Caco-2 (cell line): ENCODE measurements at regions not wholly inside any gene's neighbourhood (a gene's known extent, or its start where the extent isn't known, plus 50 kb on each side); places are given as distances from the start of the nearest gene placed in this dataset.

ENCODE experiments used
- BruUV-seq: library from RNA; stranded (reverse); fragments of 400-500 nt; replicated peaks from 2 replicates; lab custom pipeline; 2021; lab: Mats Ljungman, UMichigan
- CTCF ChIA-PET: fragments of 300-600 bp; sonication (Branson Sonifier 250); formaldehyde crosslinking; loops from one replicate; lab custom pipeline; 2022; ENCODE audit warnings: antibody characterized with exemption; lab: Charles Lee
- POLR2A ChIA-PET: fragments of 300-600 bp; sonication (Branson Sonifier 250); formaldehyde crosslinking; loops from one replicate; lab custom pipeline; 2022; ENCODE audit warnings: antibody characterized with exemption; lab: Charles Lee
- DNase-seq, 2 experiments: peaks; one replicate each; pipeline versions ENCODE4 v3.0.0 to v3.0.0-alpha.2; 2020 to 2022
- H3K27me3 ChIP-seq: replicated peaks from 2 replicates; pipeline ENCODE4 v1.6.0; 2011; ENCODE audit warnings: low read length; ENCODE audit not compliant: control insufficient read depth, insufficient read depth
- H3K36me3 ChIP-seq: 2 replicates; pipeline ENCODE4 v1.5.1; 2011; ENCODE audit warnings: low read length; ENCODE audit not compliant: control insufficient read depth, insufficient read depth
- H3K4me1 ChIP-seq: fragments of 250-450 bp; sonication (Bioruptor Pico); 2 replicates; pipeline ENCODE4 v1.5.1; 2020; ENCODE audit warnings: mild to moderate bottlenecking
- H3K4me3 ChIP-seq: 2 replicates; pipeline ENCODE4 v1.5.1; 2011; ENCODE audit warnings: low read depth, mild to moderate bottlenecking, control low read depth, low read length
- H3K9me3 ChIP-seq: fragments of 250-450 bp; sonication (Bioruptor Pico); 2 replicates; pipeline ENCODE4 v1.5.1; 2020; ENCODE audit warnings: mild to moderate bottlenecking, moderate library complexity
- H3K27ac Mint-ChIP-seq: one replicate; pipeline ENCODE4 v1.8.0; 2022; ENCODE audit warnings: mixed read lengths; ENCODE audit not compliant: unreplicated experiment
- H3K27me3 Mint-ChIP-seq: one replicate; pipeline ENCODE4 v1.8.0; 2022; ENCODE audit warnings: mixed read lengths; ENCODE audit not compliant: insufficient read depth, unreplicated experiment
- H3K36me3 Mint-ChIP-seq: one replicate; pipeline ENCODE4 v1.8.0; 2022; ENCODE audit warnings: mild to moderate bottlenecking, mixed read lengths; ENCODE audit not compliant: insufficient read depth, unreplicated experiment
- H3K4me1 Mint-ChIP-seq: one replicate; pipeline ENCODE4 v1.8.0; 2022; ENCODE audit warnings: low read depth, mixed read lengths; ENCODE audit not compliant: unreplicated experiment
- H3K4me3 Mint-ChIP-seq: one replicate; pipeline ENCODE4 v1.8.0; 2022; ENCODE audit warnings: mild to moderate bottlenecking, moderate library complexity, mixed read lengths; ENCODE audit not compliant: unreplicated experiment
- H3K9me3 Mint-ChIP-seq: one replicate; pipeline ENCODE4 v1.8.0; 2022; ENCODE audit warnings: mixed read lengths; ENCODE audit not compliant: unreplicated experiment
- intact Hi-C: fragments of 100-400 bp; cut with micrococcal nuclease; formaldehyde crosslinking; loops from one replicate; pipeline ENCODE4 v1.10.0; 2022; ENCODE audit not compliant: unreplicated experiment
- TF ChIP-seq, protein P1 (sequence below), 2 experiments: fragments of 200-600 bp in 1 of 2; IDR thresholded peaks; 1 replicate in 1 of 2; 2 replicates in 1 of 2; pipeline versions ENCODE4 v1.5.1 to v1.8.0; 2011 to 2022; ENCODE audit warnings: antibody characterized with exemption in 1 of 2, control low read depth in 1 of 2, inconsistent platforms in 1 of 2, low read depth in 1 of 2, low read length in 1 of 2, mild to moderate bottlenecking in 1 of 2, moderate library complexity in 1 of 2; ENCODE audit not compliant: insufficient read depth in 1 of 2, severe bottlenecking in 1 of 2, unreplicated experiment in 1 of 2

DNA sequence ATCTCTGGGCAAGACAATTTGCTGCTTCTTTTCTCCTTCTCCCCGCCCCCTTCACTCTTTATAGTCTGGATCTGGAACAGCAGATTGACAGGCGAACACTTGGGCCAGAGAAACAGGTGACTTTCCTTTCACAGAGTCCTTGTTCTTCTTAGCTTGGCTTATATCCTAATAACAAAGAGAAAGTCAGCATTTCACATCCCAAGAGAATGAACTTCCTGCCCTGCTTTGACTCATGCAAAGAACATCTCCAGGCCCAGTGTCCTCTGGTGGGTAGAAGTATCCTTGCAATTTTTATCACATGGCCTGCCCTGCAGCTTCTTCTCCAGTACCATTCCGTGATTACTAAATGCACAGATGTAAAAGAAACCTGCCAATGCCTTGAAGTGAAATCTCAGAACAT, 764.4 kb downstream of the ADGRL2 start:
- Mint-ChIP-seq H3K9me3 (no peaks in the 10 kb centered on the region), H3K36me3 (no peaks in the 10 kb centered on the region), H3K4me1 (no peaks in the 10 kb centered on the region), H3K27me3 (no peaks in the 10 kb centered on the region), H3K27ac (no peak overlapping the region), H3K4me3 (no peak overlapping the region)
- CTCF ChIA-PET, result no interaction called here
- Histone ChIP-seq H3K36me3 (no peaks in the 10 kb centered on the region), H3K4me3 (no peak overlapping the region), H3K27me3 (no peaks in the 10 kb centered on the region), H3K4me1 (no peaks in the 10 kb centered on the region), H3K9me3 (no peaks in the 10 kb centered on the region)
- intact Hi-C loops, result no loop called here
- TF ChIP-seq, protein P1, sequence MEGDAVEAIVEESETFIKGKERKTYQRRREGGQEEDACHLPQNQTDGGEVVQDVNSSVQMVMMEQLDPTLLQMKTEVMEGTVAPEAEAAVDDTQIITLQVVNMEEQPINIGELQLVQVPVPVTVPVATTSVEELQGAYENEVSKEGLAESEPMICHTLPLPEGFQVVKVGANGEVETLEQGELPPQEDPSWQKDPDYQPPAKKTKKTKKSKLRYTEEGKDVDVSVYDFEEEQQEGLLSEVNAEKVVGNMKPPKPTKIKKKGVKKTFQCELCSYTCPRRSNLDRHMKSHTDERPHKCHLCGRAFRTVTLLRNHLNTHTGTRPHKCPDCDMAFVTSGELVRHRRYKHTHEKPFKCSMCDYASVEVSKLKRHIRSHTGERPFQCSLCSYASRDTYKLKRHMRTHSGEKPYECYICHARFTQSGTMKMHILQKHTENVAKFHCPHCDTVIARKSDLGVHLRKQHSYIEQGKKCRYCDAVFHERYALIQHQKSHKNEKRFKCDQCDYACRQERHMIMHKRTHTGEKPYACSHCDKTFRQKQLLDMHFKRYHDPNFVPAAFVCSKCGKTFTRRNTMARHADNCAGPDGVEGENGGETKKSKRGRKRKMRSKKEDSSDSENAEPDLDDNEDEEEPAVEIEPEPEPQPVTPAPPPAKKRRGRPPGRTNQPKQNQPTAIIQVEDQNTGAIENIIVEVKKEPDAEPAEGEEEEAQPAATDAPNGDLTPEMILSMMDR (IDR thresholded peaks at IDR 0.05; ENCODE audit: insufficient read depth in 1 of 2, low read depth in 1 of 2, low read length in 1 of 2, severe bottlenecking in 1 of 2, unreplicated experiment in 1 of 2), result no peak
- DNase-seq, result no peak
- no TSS peak for BruUV-seq
- POLR2A ChIA-PET, result no interaction called here

DNA sequence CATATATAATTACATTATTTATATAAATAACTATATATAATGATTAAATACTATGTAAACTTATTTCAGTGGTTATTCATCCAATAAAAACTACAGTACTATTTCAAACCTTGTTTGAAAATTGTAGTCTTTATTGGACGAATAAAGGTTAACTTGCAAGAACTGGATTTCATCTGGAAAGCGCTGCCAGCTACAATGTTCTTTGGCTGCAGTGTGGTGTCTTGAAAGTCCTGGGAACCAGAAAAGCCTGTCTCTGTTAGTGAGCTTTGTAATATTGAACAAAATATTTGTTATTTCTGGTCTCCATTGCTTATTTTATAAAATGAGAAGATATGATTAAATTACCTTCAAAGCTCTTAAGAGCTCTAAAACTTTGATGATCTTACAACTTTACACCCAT, 763.6 kb downstream of the ADGRL2 start:
- no TSS peak for BruUV-seq
- ChIA-PET POLR2A (no interaction called here), CTCF (no interaction called here)
- H3K9me3 ChIP-seq, result no peaks in the 10 kb centered on the region
- Mint-ChIP-seq H3K9me3 (no peaks in the 10 kb centered on the region), H3K27ac (no peak overlapping the region), H3K4me3 (no peak overlapping the region), H3K27me3 (no peaks in the 10 kb centered on the region), H3K4me1 (no peaks in the 10 kb centered on the region), H3K36me3 (no peaks in the 10 kb centered on the region)
- no peaks in the 10 kb centered on the region for H3K4me1 ChIP-seq
- TF ChIP-seq, protein P1 (IDR thresholded peaks at IDR 0.05; ENCODE audit: insufficient read depth in 1 of 2, low read depth in 1 of 2, low read length in 1 of 2, severe bottlenecking in 1 of 2, unreplicated experiment in 1 of 2), result no peak
- intact Hi-C loops, result no loop called here
- no peak for DNase-seq
- no peaks in the 10 kb centered on the region for H3K36me3 ChIP-seq
- H3K27me3 ChIP-seq, result no peaks in the 10 kb centered on the region
- H3K4me3 ChIP-seq, result no peak overlapping the region

DNA sequence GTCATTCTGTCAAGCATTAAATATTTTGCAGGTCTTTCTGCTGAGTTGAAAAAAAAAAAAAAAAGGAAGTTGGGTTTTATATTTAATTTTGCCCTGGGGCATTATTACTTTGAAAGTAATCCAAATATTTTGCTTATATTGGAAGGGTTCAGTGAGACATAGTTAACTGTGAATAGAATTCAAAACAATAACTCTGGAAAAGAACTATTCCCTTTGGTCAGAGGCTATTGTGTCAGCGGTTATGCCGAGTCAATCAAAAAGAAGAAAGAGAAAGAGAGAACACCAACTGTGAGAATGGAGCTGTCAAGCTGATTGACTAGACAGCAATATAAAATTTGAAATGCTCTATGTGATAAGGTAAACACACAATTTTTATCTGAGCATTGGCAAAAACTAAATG, 761.7 kb downstream of the ADGRL2 start:
- Mint-ChIP-seq H3K4me1 (no peaks in the 10 kb centered on the region), H3K36me3 (no peaks in the 10 kb centered on the region), H3K9me3 (no peaks in the 10 kb centered on the region), H3K27me3 (no peaks in the 10 kb centered on the region), H3K4me3 (no peak overlapping the region), H3K27ac (no peak overlapping the region)
- no peak for DNase-seq
- POLR2A ChIA-PET, result no interaction called here
- no peaks in the 10 kb centered on the region for H3K9me3 ChIP-seq
- no peaks in the 10 kb centered on the region for H3K36me3 ChIP-seq
- CTCF ChIA-PET, result no interaction called here
- no TSS peak for BruUV-seq
- no peaks in the 10 kb centered on the region for H3K4me1 ChIP-seq
- intact Hi-C loops, result no loop called here
- H3K27me3 ChIP-seq, result no peaks in the 10 kb centered on the region
- H3K4me3 ChIP-seq, result no peak overlapping the region
- TF ChIP-seq, protein P1 (IDR thresholded peaks at IDR 0.05; ENCODE audit: insufficient read depth in 1 of 2, low read depth in 1 of 2, low read length in 1 of 2, severe bottlenecking in 1 of 2, unreplicated experiment in 1 of 2), result no peak
